ENCODE measurements at regions not wholly inside any gene's neighbourhood (a gene's known extent, or its start where the extent isn't known, plus 50 kb on each side); places are given as distances from the start of the nearest gene placed in this dataset.

- no peaks in the 10 kb centered on the region for H3K36me3 ChIP-seq (ENCODE audit: control insufficient read depth in 2 of 2, insufficient read depth in 2 of 2, low read length in 1 of 2)
- 87% methylated on average over 8 of the region's 8 CpGs for WGBS
- no peak overlapping the region for H3K27ac ChIP-seq (ENCODE audit: low read depth in 1 of 2, low read length in 1 of 2)
- H3K27me3 ChIP-seq (ENCODE audit: control insufficient read depth in 2 of 2, insufficient read depth in 1 of 2, low read length in 1 of 2): no peaks in the 10 kb centered on the region
- H3K4me1 ChIP-seq (ENCODE audit: control insufficient read depth in 2 of 2, insufficient read depth in 2 of 2, low read length in 2 of 2): no peaks in the 10 kb centered on the region
- no peaks in the 10 kb centered on the region for H3K9me3 ChIP-seq (ENCODE audit: control insufficient read depth in 2 of 2, insufficient read depth in 1 of 2, low read length in 1 of 2)
- H3K4me3 ChIP-seq (ENCODE audit: low read length in 2 of 2): no peak overlapping the region
- DNase-seq (ENCODE audit: low read depth in 6 of 9, low spot score in 9 of 9): no peak
Observed at GRCh38 chr7:69162931-69163670, 435.2 kb upstream of the AUTS2 start.

DNA sequence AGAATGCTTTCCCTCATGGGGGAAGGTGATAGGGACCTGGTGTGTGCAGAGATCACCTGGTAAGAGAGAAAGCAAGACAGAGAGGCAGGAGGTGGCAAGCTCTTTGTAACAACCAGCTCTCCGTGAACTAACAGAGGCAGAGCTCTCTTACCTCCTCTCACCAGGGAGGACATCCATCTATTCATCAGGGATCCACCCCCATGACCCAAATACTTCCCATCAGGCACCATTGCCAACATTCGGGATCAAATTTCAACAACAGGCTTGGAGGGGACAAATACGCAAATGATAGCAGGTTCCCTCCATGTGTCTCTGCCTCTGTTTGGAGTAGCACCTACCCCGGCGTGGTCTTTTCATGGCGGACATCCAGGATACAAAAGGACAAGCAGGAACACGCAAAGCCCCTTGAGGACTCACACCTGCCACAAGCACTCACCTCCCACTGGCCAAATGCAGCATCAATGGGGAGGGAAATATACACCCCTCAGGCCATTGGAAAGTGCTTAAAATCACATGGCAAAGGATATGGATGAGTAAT, 431.2 kb upstream of the AUTS2 start:
- 94% methylated on average over 7 of the region's 7 CpGs for WGBS
- peak in 2 of 9 donors; percentile 1 to 23 for DNase-seq (ENCODE audit: low read depth in 6 of 9, low spot score in 9 of 9)
- Histone ChIP-seq H3K36me3 (ENCODE audit: control insufficient read depth in 2 of 2, insufficient read depth in 2 of 2, low read length in 1 of 2) (no peaks in the 10 kb centered on the region), H3K27me3 (ENCODE audit: control insufficient read depth in 2 of 2, insufficient read depth in 1 of 2, low read length in 1 of 2) (no peaks in the 10 kb centered on the region), H3K27ac (ENCODE audit: low read depth in 1 of 2, low read length in 1 of 2) (no peak overlapping the region), H3K4me1 (ENCODE audit: control insufficient read depth in 2 of 2, insufficient read depth in 2 of 2, low read length in 2 of 2) (no peaks in the 10 kb centered on the region), H3K4me3 (ENCODE audit: low read length in 2 of 2) (no peak overlapping the region), H3K9me3 (ENCODE audit: control insufficient read depth in 2 of 2, insufficient read depth in 1 of 2, low read length in 1 of 2) (no peaks in the 10 kb centered on the region)

DNA sequence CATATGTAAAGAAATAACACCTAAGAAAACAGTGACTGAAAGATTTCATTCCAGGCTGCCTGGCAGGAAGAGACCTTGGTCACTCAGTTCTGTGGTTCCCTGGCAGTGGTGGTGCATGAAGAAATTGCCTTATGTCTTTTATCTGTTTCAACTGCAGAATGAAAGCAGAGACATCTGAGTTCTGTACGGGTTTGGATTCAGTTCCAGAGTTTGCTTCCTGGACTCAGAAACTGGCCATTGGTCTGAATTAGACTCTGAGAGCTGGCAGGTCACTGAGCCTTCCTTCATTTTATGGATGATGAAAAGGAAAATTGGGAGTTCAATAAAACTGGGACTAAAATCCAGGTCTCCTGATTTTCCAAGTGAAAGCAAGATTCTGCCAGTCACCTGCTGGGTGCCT, 428.9 kb upstream of the AUTS2 start:
- 84% methylated on average over 1 of the region's 1 CpG for WGBS
- no peak overlapping the region for H3K27ac ChIP-seq (ENCODE audit: low read depth in 1 of 2, low read length in 1 of 2)
- no peaks in the 10 kb centered on the region for H3K36me3 ChIP-seq (ENCODE audit: control insufficient read depth in 2 of 2, insufficient read depth in 2 of 2, low read length in 1 of 2)
- H3K4me1 ChIP-seq (ENCODE audit: control insufficient read depth in 2 of 2, insufficient read depth in 2 of 2, low read length in 2 of 2): no peaks in the 10 kb centered on the region
- no peaks in the 10 kb centered on the region for H3K9me3 ChIP-seq (ENCODE audit: control insufficient read depth in 2 of 2, insufficient read depth in 1 of 2, low read length in 1 of 2)
- H3K4me3 ChIP-seq (ENCODE audit: low read length in 2 of 2): no peak overlapping the region
- no peaks in the 10 kb centered on the region for H3K27me3 ChIP-seq (ENCODE audit: control insufficient read depth in 2 of 2, insufficient read depth in 1 of 2, low read length in 1 of 2)
- DNase-seq (ENCODE audit: low read depth in 6 of 9, low spot score in 9 of 9): no peak

DNA sequence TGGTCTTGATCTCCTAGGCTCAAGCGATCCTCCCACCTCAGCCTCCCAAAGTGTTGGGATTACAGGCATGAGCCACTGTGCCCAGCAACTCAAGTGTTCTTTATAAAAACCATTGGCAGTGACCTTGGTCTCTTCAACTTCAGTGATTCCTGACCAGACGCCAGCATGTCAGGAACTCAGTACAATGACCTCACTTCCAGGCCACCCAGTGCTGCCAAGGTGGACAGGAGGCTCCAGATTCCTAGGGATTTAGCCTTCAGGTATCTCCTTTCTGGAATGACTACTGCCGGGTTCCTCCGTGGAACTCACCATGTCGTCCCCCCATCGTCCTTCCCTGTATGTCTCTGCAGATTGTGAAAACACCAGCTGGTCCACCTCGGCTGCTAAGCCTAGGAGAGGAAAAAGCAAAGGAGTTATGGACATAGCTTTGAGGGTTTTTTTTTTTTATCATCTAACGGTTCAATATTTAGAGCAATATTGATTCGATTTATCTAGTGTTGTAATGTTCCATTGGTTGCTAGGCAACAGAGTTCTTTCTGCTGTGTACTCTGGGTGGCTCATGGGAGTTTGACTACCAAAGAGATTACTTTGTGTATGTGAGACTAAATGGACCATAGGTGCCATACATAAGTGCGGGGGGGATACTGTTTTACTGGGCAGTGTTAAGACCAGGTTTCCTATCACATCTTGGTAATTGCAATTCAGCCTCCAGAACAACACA, 425.8 kb upstream of the AUTS2 start:
- Histone ChIP-seq H3K4me1 (ENCODE audit: control insufficient read depth in 2 of 2, insufficient read depth in 2 of 2, low read length in 2 of 2) (no peaks in the 10 kb centered on the region), H3K9me3 (ENCODE audit: control insufficient read depth in 2 of 2, insufficient read depth in 1 of 2, low read length in 1 of 2) (no peaks in the 10 kb centered on the region), H3K36me3 (ENCODE audit: control insufficient read depth in 2 of 2, insufficient read depth in 2 of 2, low read length in 1 of 2) (no peaks in the 10 kb centered on the region), H3K27ac (ENCODE audit: low read depth in 1 of 2, low read length in 1 of 2) (no peak overlapping the region), H3K27me3 (ENCODE audit: control insufficient read depth in 2 of 2, insufficient read depth in 1 of 2, low read length in 1 of 2) (no peaks in the 10 kb centered on the region), H3K4me3 (ENCODE audit: low read length in 2 of 2) (no peak overlapping the region)
- 98% methylated on average over 10 of the region's 10 CpGs for WGBS
- no peak for DNase-seq (ENCODE audit: low read depth in 6 of 9, low spot score in 9 of 9)

- H3K9me3 ChIP-seq (ENCODE audit: control insufficient read depth in 2 of 2, insufficient read depth in 1 of 2, low read length in 1 of 2): no peaks in the 10 kb centered on the region
- H3K27me3 ChIP-seq (ENCODE audit: control insufficient read depth in 2 of 2, insufficient read depth in 1 of 2, low read length in 1 of 2): no peaks in the 10 kb centered on the region
- no peaks in the 10 kb centered on the region for H3K4me1 ChIP-seq (ENCODE audit: control insufficient read depth in 2 of 2, insufficient read depth in 2 of 2, low read length in 2 of 2)
- H3K27ac ChIP-seq (ENCODE audit: low read depth in 1 of 2, low read length in 1 of 2): no peak overlapping the region
- H3K36me3 ChIP-seq (ENCODE audit: control insufficient read depth in 2 of 2, insufficient read depth in 2 of 2, low read length in 1 of 2): no peaks in the 10 kb centered on the region
- no peak for DNase-seq (ENCODE audit: low read depth in 6 of 9, low spot score in 9 of 9)
- WGBS: 88% methylated on average over 4 of the region's 4 CpGs
- H3K4me3 ChIP-seq (ENCODE audit: low read length in 2 of 2): no peak overlapping the region
Observed at GRCh38 chr7:69173341-69173740, 424.9 kb upstream of the AUTS2 start.

DNA sequence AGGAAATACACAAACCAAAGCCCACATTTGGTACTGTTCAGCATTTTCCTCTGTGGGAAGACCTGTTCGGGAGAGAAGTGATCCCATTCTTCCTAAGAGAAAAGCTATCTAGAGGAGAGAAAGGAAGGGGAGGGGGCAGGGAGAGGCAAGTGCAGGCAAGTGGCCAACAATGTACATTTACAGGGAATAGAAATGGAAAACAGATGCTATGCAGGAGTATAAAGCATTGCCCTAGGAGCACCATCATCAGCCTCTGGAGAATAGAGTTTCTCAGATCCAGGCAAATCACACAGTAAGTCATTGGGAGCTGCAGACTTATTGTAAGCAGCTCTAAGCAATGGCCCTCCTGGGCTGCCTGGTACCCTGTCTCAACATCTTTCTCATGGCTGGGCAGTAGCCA, 424.4 kb upstream of the AUTS2 start:
- Histone ChIP-seq H3K4me1 (ENCODE audit: control insufficient read depth in 2 of 2, insufficient read depth in 2 of 2, low read length in 2 of 2) (no peaks in the 10 kb centered on the region), H3K4me3 (ENCODE audit: low read length in 2 of 2) (no peak overlapping the region), H3K9me3 (ENCODE audit: control insufficient read depth in 2 of 2, insufficient read depth in 1 of 2, low read length in 1 of 2) (no peaks in the 10 kb centered on the region), H3K27me3 (ENCODE audit: control insufficient read depth in 2 of 2, insufficient read depth in 1 of 2, low read length in 1 of 2) (no peaks in the 10 kb centered on the region), H3K36me3 (ENCODE audit: control insufficient read depth in 2 of 2, insufficient read depth in 2 of 2, low read length in 1 of 2) (no peaks in the 10 kb centered on the region), H3K27ac (ENCODE audit: low read depth in 1 of 2, low read length in 1 of 2) (no peak overlapping the region)
- 70% methylated on average over 1 of the region's 1 CpG for WGBS
- DNase-seq (ENCODE audit: low read depth in 6 of 9, low spot score in 9 of 9): no peak

GRCh38 chr7:69176841-69177240, 421.4 kb upstream of the AUTS2 start:
- no peak for DNase-seq (ENCODE audit: low read depth in 6 of 9, low spot score in 9 of 9)
- H3K36me3 ChIP-seq (ENCODE audit: control insufficient read depth in 2 of 2, insufficient read depth in 2 of 2, low read length in 1 of 2): no peaks in the 10 kb centered on the region
- no peak overlapping the region for H3K27ac ChIP-seq (ENCODE audit: low read depth in 1 of 2, low read length in 1 of 2)
- H3K4me3 ChIP-seq (ENCODE audit: low read length in 2 of 2): no peak overlapping the region
- H3K4me1 ChIP-seq (ENCODE audit: control insufficient read depth in 2 of 2, insufficient read depth in 2 of 2, low read length in 2 of 2): no peaks in the 10 kb centered on the region
- no peaks in the 10 kb centered on the region for H3K27me3 ChIP-seq (ENCODE audit: control insufficient read depth in 2 of 2, insufficient read depth in 1 of 2, low read length in 1 of 2)
- whole genome bisulfite sequencing: 92% methylated on average over 2 of the region's 2 CpGs
- no peaks in the 10 kb centered on the region for H3K9me3 ChIP-seq (ENCODE audit: control insufficient read depth in 2 of 2, insufficient read depth in 1 of 2, low read length in 1 of 2)

DNA sequence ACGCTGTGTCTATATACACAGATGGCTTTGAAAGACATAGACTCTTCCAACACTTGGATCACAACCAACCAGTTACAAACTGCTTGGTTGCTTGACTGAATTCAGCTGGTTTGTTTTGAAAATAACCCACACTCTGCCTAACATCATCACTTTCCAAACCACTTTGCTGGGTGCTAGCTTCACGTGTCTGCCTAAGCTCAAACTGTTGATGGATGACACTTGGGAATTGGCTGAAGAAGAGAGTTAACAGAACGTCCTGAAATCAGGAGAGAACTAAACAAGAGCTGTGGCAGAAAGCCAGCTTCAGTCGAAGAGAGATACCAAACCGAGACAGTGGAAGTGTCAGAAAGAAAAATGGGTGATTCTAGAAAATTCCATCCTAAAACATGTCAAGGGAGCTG, 420.8 kb upstream of the AUTS2 start:
- Histone ChIP-seq H3K36me3 (ENCODE audit: control insufficient read depth in 2 of 2, insufficient read depth in 2 of 2, low read length in 1 of 2) (no peaks in the 10 kb centered on the region), H3K4me3 (ENCODE audit: low read length in 2 of 2) (no peak overlapping the region), H3K27ac (ENCODE audit: low read depth in 1 of 2, low read length in 1 of 2) (no peak overlapping the region), H3K9me3 (ENCODE audit: control insufficient read depth in 2 of 2, insufficient read depth in 1 of 2, low read length in 1 of 2) (no peaks in the 10 kb centered on the region), H3K4me1 (ENCODE audit: control insufficient read depth in 2 of 2, insufficient read depth in 2 of 2, low read length in 2 of 2) (no peaks in the 10 kb centered on the region), H3K27me3 (ENCODE audit: control insufficient read depth in 2 of 2, insufficient read depth in 1 of 2, low read length in 1 of 2) (no peaks in the 10 kb centered on the region)
- no peak for DNase-seq (ENCODE audit: low read depth in 6 of 9, low spot score in 9 of 9)
- WGBS: 88% methylated on average over 5 of the region's 5 CpGs

- Histone ChIP-seq H3K36me3 (ENCODE audit: control insufficient read depth in 2 of 2, insufficient read depth in 2 of 2, low read length in 1 of 2) (no peaks in the 10 kb centered on the region), H3K27me3 (ENCODE audit: control insufficient read depth in 2 of 2, insufficient read depth in 1 of 2, low read length in 1 of 2) (no peaks in the 10 kb centered on the region)
- WGBS: 75% methylated on average over 9 of the region's 9 CpGs
Observed at GRCh38 chr7:69177941-69178494, 420.3 kb upstream of the AUTS2 start.

More at GRCh38 chr7:69177941-69178494, 420.3 kb upstream of the AUTS2 start:
- DNase-seq (ENCODE audit: low read depth in 6 of 9, low spot score in 9 of 9): no peak
- Histone ChIP-seq H3K27ac (ENCODE audit: low read depth in 1 of 2, low read length in 1 of 2) (no peak overlapping the region), H3K4me1 (ENCODE audit: control insufficient read depth in 2 of 2, insufficient read depth in 2 of 2, low read length in 2 of 2) (no peaks in the 10 kb centered on the region), H3K9me3 (ENCODE audit: control insufficient read depth in 2 of 2, insufficient read depth in 1 of 2, low read length in 1 of 2) (no peaks in the 10 kb centered on the region), H3K4me3 (ENCODE audit: low read length in 2 of 2) (no peak overlapping the region)

All from thymus (tissue), 11 donors.